ENCODE measurements at regions not wholly inside any gene's neighbourhood (a gene's known extent, or its start where the extent isn't known, plus 50 kb on each side); places are given as distances from the start of the nearest gene placed in this dataset.

GRCh38 chr4:31141832-31142142 is 421.6 kb downstream of the PCDH7 start:
- TF ChIP-seq EZH2phosphoT487 (IDR thresholded peaks at IDR 0.05; ENCODE audit: borderline replicate concordance), result no peak
- TF ChIP-seq CTCF (conservative IDR thresholded peaks at IDR 0.05; ENCODE audit: low read length), result no peak
- no peak overlapping the region for H3K4me2 ChIP-seq (ENCODE audit: low read depth, low read length, poor library complexity, severe bottlenecking)
- no peak overlapping the region for H2AFZ ChIP-seq (ENCODE audit: low read length)
- H3K79me2 ChIP-seq (ENCODE audit: insufficient read depth, low read length), result no peaks in the 10 kb centered on the region
- H3K9me2 ChIP-seq (replicated peaks; ENCODE audit: low read depth, low read length), result no peaks in the 10 kb centered on the region
- H4K20me1 ChIP-seq (ENCODE audit: insufficient read depth, low read length, poor library complexity, severe bottlenecking), result no peaks in the 10 kb centered on the region
- no peaks in the 10 kb centered on the region for H3K36me3 ChIP-seq (ENCODE audit: insufficient read depth, low read length)
- H3K4me3 ChIP-seq (ENCODE audit: low read length, poor library complexity, severe bottlenecking), result no peak overlapping the region
- no peak overlapping the region for H3K9ac ChIP-seq (ENCODE audit: low read depth, low read length, poor library complexity, severe bottlenecking)
- H3K9me3 ChIP-seq (ENCODE audit: insufficient read depth, low read depth, low read length), result no peaks in the 10 kb centered on the region
- H3K27me3 ChIP-seq (ENCODE audit: insufficient read depth, low read length, poor library complexity, severe bottlenecking), result no peaks in the 10 kb centered on the region
- H3F3A ChIP-seq (ENCODE audit: low read depth), result no peaks in the 10 kb centered on the region
- H3K4me1 ChIP-seq (ENCODE audit: insufficient read depth, low read length, poor library complexity, severe bottlenecking), result no peaks in the 10 kb centered on the region

- Histone ChIP-seq H3K4me1 (ENCODE audit: insufficient read depth, low read length, poor library complexity, severe bottlenecking) (no peaks in the 10 kb centered on the region), H3K9me3 (ENCODE audit: insufficient read depth, low read depth, low read length) (no peaks in the 10 kb centered on the region), H2AFZ (ENCODE audit: low read length) (no peak overlapping the region), H3K9ac (ENCODE audit: low read depth, low read length, poor library complexity, severe bottlenecking) (no peak overlapping the region), H3F3A (ENCODE audit: low read depth) (no peaks in the 10 kb centered on the region), H3K9me2 (replicated peaks; ENCODE audit: low read depth, low read length) (no peaks in the 10 kb centered on the region), H3K4me3 (ENCODE audit: low read length, poor library complexity, severe bottlenecking) (no peak overlapping the region), H3K4me2 (ENCODE audit: low read depth, low read length, poor library complexity, severe bottlenecking) (no peak overlapping the region), H4K20me1 (ENCODE audit: insufficient read depth, low read length, poor library complexity, severe bottlenecking) (no peaks in the 10 kb centered on the region), H3K27me3 (ENCODE audit: insufficient read depth, low read length, poor library complexity, severe bottlenecking) (no peaks in the 10 kb centered on the region), H3K79me2 (ENCODE audit: insufficient read depth, low read length) (no peaks in the 10 kb centered on the region), H3K36me3 (ENCODE audit: insufficient read depth, low read length) (no peaks in the 10 kb centered on the region)
- TF ChIP-seq EZH2phosphoT487 (IDR thresholded peaks at IDR 0.05; ENCODE audit: borderline replicate concordance) (no peak), CTCF (conservative IDR thresholded peaks at IDR 0.05; ENCODE audit: low read length) (no peak)
Measured at GRCh38 chr4:31146366-31146765, 426.2 kb downstream of the PCDH7 start.

- Histone ChIP-seq H3K9me2 (replicated peaks; ENCODE audit: low read depth, low read length) (no peaks in the 10 kb centered on the region), H2AFZ (ENCODE audit: low read length) (no peak overlapping the region), H3K36me3 (ENCODE audit: insufficient read depth, low read length) (no peaks in the 10 kb centered on the region), H3K4me3 (ENCODE audit: low read length, poor library complexity, severe bottlenecking) (no peak overlapping the region), H3F3A (ENCODE audit: low read depth) (no peaks in the 10 kb centered on the region), H3K4me2 (ENCODE audit: low read depth, low read length, poor library complexity, severe bottlenecking) (no peak overlapping the region), H3K27me3 (ENCODE audit: insufficient read depth, low read length, poor library complexity, severe bottlenecking) (no peaks in the 10 kb centered on the region), H4K20me1 (ENCODE audit: insufficient read depth, low read length, poor library complexity, severe bottlenecking) (no peaks in the 10 kb centered on the region), H3K79me2 (ENCODE audit: insufficient read depth, low read length) (no peaks in the 10 kb centered on the region), H3K4me1 (ENCODE audit: insufficient read depth, low read length, poor library complexity, severe bottlenecking) (no peaks in the 10 kb centered on the region), H3K9me3 (ENCODE audit: insufficient read depth, low read depth, low read length) (no peaks in the 10 kb centered on the region), H3K9ac (ENCODE audit: low read depth, low read length, poor library complexity, severe bottlenecking) (no peak overlapping the region)
- TF ChIP-seq CTCF (conservative IDR thresholded peaks at IDR 0.05; ENCODE audit: low read length), result no peak
- no peak for TF ChIP-seq EZH2phosphoT487 (IDR thresholded peaks at IDR 0.05; ENCODE audit: borderline replicate concordance)
Measured at GRCh38 chr4:31148990-31149389, 428.8 kb downstream of the PCDH7 start.

Data from Loucy (cell line).